Mucosa of stomach (tissue), 1 donor: ENCODE measurements at regions not wholly inside any gene's neighbourhood (a gene's known extent, or its start where the extent isn't known, plus 50 kb on each side); places are given as distances from the start of the nearest gene placed in this dataset.
"Not testable (repeated sequence)": the region's sequence is repeated elsewhere in the genome, so short reads cannot be mapped to it uniquely, and the experiment has no call there.

Source experiments
- H3K27me3 ChIP-seq: one replicate; pipeline ENCODE4 v1.7.0; 2013; ENCODE audit warnings: mild to moderate bottlenecking, low read length; ENCODE audit not compliant: control insufficient read depth, insufficient read depth
- H3K36me3 ChIP-seq: one replicate; pipeline ENCODE4 v1.7.0; 2013; ENCODE audit warnings: low read length; ENCODE audit not compliant: control insufficient read depth, insufficient read depth
- H3K4me1 ChIP-seq: one replicate; pipeline ENCODE4 v1.7.0; 2013; ENCODE audit warnings: mild to moderate bottlenecking, low read length; ENCODE audit not compliant: control insufficient read depth, insufficient read depth
- H3K4me3 ChIP-seq: one replicate; pipeline ENCODE4 v1.7.0; 2013; ENCODE audit warnings: low read length
- H3K9ac ChIP-seq: one replicate; pipeline ENCODE4 v1.7.0; 2013; ENCODE audit warnings: mild to moderate bottlenecking, low read length, moderate library complexity
- H3K9me3 ChIP-seq: one replicate; pipeline ENCODE4 v1.7.0; 2013; ENCODE audit warnings: mild to moderate bottlenecking, low read length, moderate library complexity; ENCODE audit not compliant: control insufficient read depth
- donor health status: Pancreatic carcinoma.

GRCh38 chr2:13779996-13780395 is 852.5 kb upstream of the LRATD1 start:
- H3K27me3 ChIP-seq: no peaks in the 10 kb centered on the region
- H3K9ac ChIP-seq: no peak overlapping the region
- H3K4me1 ChIP-seq: no peaks in the 10 kb centered on the region
- H3K9me3 ChIP-seq: no peaks in the 10 kb centered on the region
- H3K36me3 ChIP-seq: no peaks in the 10 kb centered on the region
- H3K4me3 ChIP-seq: no peak overlapping the region

- Histone ChIP-seq H3K9ac (no peak overlapping the region), H3K4me3 (no peak overlapping the region), H3K4me1 (no peaks in the 10 kb centered on the region), H3K9me3 (no peaks in the 10 kb centered on the region), H3K27me3 (no peaks in the 10 kb centered on the region), H3K36me3 (no peaks in the 10 kb centered on the region)
These were observed 841.4 kb upstream of the LRATD1 start for GRCh38 chr2:13791019-13791547.

GRCh38 chr2:13806539-13806938 is 826.0 kb upstream of the LRATD1 start:
- no peaks in the 10 kb centered on the region for H3K4me1 ChIP-seq
- no peaks in the 10 kb centered on the region for H3K27me3 ChIP-seq
- H3K9ac ChIP-seq: no peak overlapping the region
- H3K9me3 ChIP-seq: no peaks in the 10 kb centered on the region
- no peaks in the 10 kb centered on the region for H3K36me3 ChIP-seq
- H3K4me3 ChIP-seq: no peak overlapping the region

- H3K4me1 ChIP-seq: no peaks in the 10 kb centered on the region
- H3K9ac ChIP-seq: no peak overlapping the region
- H3K27me3 ChIP-seq: no peaks in the 10 kb centered on the region
These were observed 819.3 kb upstream of the LRATD1 start for GRCh38 chr2:13813236-13813635.

GRCh38 chr2:13818002-13818401 is 814.5 kb upstream of the LRATD1 start:
- Histone ChIP-seq H3K9me3 (no peaks in the 10 kb centered on the region), H3K27me3 (no peaks in the 10 kb centered on the region), H3K4me3 (no peak overlapping the region), H3K9ac (no peak overlapping the region), H3K4me1 (no peaks in the 10 kb centered on the region), H3K36me3 (no peaks in the 10 kb centered on the region)

More at GRCh38 chr2:13813236-13813635, 819.3 kb upstream of the LRATD1 start:
- Histone ChIP-seq H3K4me3 (no peak overlapping the region), H3K9me3 (no peaks in the 10 kb centered on the region), H3K36me3 (no peaks in the 10 kb centered on the region)

- no peaks in the 10 kb centered on the region for H3K27me3 ChIP-seq
- no peaks in the 10 kb centered on the region for H3K9me3 ChIP-seq
- no peaks in the 10 kb centered on the region for H3K36me3 ChIP-seq
- H3K9ac ChIP-seq: no peak overlapping the region
- H3K4me1 ChIP-seq: no peaks in the 10 kb centered on the region
- H3K4me3 ChIP-seq: no peak overlapping the region
These were observed 812.6 kb upstream of the LRATD1 start for GRCh38 chr2:13819896-13820295.

GRCh38 chr2:13821255-13821880 is 811.1 kb upstream of the LRATD1 start:
- Histone ChIP-seq H3K36me3 (no peaks in the 10 kb centered on the region), H3K9me3 (no peaks in the 10 kb centered on the region), H3K9ac (no peak overlapping the region), H3K4me1 (no peaks in the 10 kb centered on the region), H3K4me3 (no peak overlapping the region), H3K27me3 (no peaks in the 10 kb centered on the region)

GRCh38 chr2:13822365-13822764 is 810.2 kb upstream of the LRATD1 start:
- Histone ChIP-seq H3K36me3 (no peaks in the 10 kb centered on the region), H3K9ac (no peak overlapping the region), H3K27me3 (no peaks in the 10 kb centered on the region), H3K9me3 (no peaks in the 10 kb centered on the region), H3K4me3 (no peak overlapping the region), H3K4me1 (no peaks in the 10 kb centered on the region)

- no peaks in the 10 kb centered on the region for H3K4me1 ChIP-seq
- no peaks in the 10 kb centered on the region for H3K9me3 ChIP-seq
- H3K9ac ChIP-seq: no peak overlapping the region
- no peak overlapping the region for H3K4me3 ChIP-seq
- H3K36me3 ChIP-seq: no peaks in the 10 kb centered on the region
- no peaks in the 10 kb centered on the region for H3K27me3 ChIP-seq
These were observed 806.1 kb upstream of the LRATD1 start for GRCh38 chr2:13826314-13826853.

- H3K27me3 ChIP-seq: no peaks in the 10 kb centered on the region
- H3K9ac ChIP-seq: no peak overlapping the region
- H3K4me1 ChIP-seq: no peaks in the 10 kb centered on the region
- H3K36me3 ChIP-seq: no peaks in the 10 kb centered on the region
- no peaks in the 10 kb centered on the region for H3K9me3 ChIP-seq
- H3K4me3 ChIP-seq: no peak overlapping the region
These were observed 773.9 kb upstream of the LRATD1 start for GRCh38 chr2:13858626-13859025.

- not testable (repeated sequence) for H3K27me3 ChIP-seq, H3K9me3 ChIP-seq, H3K4me3 ChIP-seq, H3K36me3 ChIP-seq, H3K4me1 ChIP-seq, H3K9ac ChIP-seq
These were observed 764.2 kb upstream of the LRATD1 start for GRCh38 chr2:13868275-13868674.

GRCh38 chr2:13876491-13877037 is 756.0 kb upstream of the LRATD1 start:
- H3K36me3 ChIP-seq: no peaks in the 10 kb centered on the region
- H3K27me3 ChIP-seq: no peaks in the 10 kb centered on the region
- H3K9ac ChIP-seq: no peak overlapping the region
- no peaks in the 10 kb centered on the region for H3K4me1 ChIP-seq
- no peaks in the 10 kb centered on the region for H3K9me3 ChIP-seq
- H3K4me3 ChIP-seq: no peak overlapping the region
